ENCODE measurements at regions not wholly inside any gene's neighbourhood (a gene's known extent, or its start where the extent isn't known, plus 50 kb on each side); places are given as distances from the start of the nearest gene placed in this dataset.

DNA sequence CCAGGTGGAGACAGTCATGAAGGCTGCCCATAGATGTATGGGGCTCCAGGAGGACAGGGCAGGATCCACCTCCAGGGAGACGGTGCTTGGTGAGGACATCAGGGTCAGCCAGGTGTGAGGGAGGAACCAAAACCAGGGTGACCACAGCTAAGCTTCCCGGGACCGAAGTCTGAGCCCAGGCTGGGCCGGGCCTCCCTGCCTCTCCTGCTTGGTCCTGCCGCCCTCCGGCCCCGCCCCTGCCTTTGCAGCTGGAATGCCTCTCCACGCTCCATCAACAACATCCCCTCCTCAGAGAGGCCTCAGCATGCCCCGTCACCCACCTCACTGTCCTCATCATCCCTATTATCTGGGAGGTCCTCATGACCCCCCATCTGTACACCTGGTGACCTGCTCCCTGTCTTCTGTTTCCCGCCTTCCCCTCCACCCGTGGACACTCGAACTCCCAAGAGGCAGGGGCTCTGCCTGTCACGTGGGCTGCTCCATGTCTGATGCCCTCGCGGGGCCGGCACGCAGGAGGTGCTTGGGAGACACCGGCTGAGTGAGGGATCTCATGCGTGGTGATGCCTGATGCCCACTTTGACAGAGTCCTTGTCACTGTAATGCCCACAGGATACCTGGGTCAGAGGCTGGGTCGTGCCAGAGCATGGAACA, 59.4 kb downstream of the RTL6 start:
- H3K79me2 ChIP-seq (ENCODE audit: control insufficient read depth, insufficient read depth, low read length) = no peaks in the 10 kb centered on the region
- POLR2A ChIA-PET = no interaction called here

More for the DNA sequence above, 59.4 kb downstream of the RTL6 start:
- CTCF ChIA-PET = no interaction called here
- SMC1A ChIA-PET (ENCODE audit: uncharacterized antibody, unreplicated experiment) = no interaction called here
- Histone ChIP-seq H3K9ac (ENCODE audit: control insufficient read depth, insufficient read depth, low read length) (no peak overlapping the region), H3K27me3 (replicated peaks in 1 of 2; ENCODE audit: control insufficient read depth in 2 of 2, insufficient read depth in 2 of 2, low read length in 1 of 2) (no peaks in the 10 kb centered on the region; a peak in 1 of 4 replicates), H2AFZ (ENCODE audit: control insufficient read depth, low read depth, low read length) (no peak overlapping the region), H3K36me3 (ENCODE audit: control insufficient read depth in 2 of 2, insufficient read depth in 2 of 2, low read length in 1 of 2) (no peaks in the 10 kb centered on the region), H3K27ac (ENCODE audit: control insufficient read depth, insufficient read depth) (no peak overlapping the region), H3K4me1 (ENCODE audit: control insufficient read depth, insufficient read depth, low read length) (no peaks in the 10 kb centered on the region), H3K4me3 (no peak overlapping the region), H3K9me3 (replicated peaks; ENCODE audit: control insufficient read depth, insufficient read depth, low read length) (no peaks in the 10 kb centered on the region), H3K4me2 (ENCODE audit: control insufficient read depth, insufficient read depth) (no peak overlapping the region), H4K20me1 (ENCODE audit: control insufficient read depth, insufficient read depth) (no peaks in the 10 kb centered on the region)
- 35% methylated on average over 20 of the region's 20 CpGs for WGBS (ENCODE audit: insufficient coverage, insufficient replicate concordance, low lambda C conversion rate, missing lambda C conversion rate)
- BruUV-seq (replicated peaks) = no TSS peak
- RAD21 ChIA-PET (ENCODE audit: unreplicated experiment) = no interaction called here
- intact Hi-C loops (cut with micrococcal nuclease; ENCODE audit: unreplicated experiment) (no loop called here), in situ Hi-C loops (cut with MboI) (loop anchor here (5.0 kb wide), 1 partner anchor 51 kb away; no protein-coding TSS in a partner anchor)
- TF ChIP-seq, protein P1, sequence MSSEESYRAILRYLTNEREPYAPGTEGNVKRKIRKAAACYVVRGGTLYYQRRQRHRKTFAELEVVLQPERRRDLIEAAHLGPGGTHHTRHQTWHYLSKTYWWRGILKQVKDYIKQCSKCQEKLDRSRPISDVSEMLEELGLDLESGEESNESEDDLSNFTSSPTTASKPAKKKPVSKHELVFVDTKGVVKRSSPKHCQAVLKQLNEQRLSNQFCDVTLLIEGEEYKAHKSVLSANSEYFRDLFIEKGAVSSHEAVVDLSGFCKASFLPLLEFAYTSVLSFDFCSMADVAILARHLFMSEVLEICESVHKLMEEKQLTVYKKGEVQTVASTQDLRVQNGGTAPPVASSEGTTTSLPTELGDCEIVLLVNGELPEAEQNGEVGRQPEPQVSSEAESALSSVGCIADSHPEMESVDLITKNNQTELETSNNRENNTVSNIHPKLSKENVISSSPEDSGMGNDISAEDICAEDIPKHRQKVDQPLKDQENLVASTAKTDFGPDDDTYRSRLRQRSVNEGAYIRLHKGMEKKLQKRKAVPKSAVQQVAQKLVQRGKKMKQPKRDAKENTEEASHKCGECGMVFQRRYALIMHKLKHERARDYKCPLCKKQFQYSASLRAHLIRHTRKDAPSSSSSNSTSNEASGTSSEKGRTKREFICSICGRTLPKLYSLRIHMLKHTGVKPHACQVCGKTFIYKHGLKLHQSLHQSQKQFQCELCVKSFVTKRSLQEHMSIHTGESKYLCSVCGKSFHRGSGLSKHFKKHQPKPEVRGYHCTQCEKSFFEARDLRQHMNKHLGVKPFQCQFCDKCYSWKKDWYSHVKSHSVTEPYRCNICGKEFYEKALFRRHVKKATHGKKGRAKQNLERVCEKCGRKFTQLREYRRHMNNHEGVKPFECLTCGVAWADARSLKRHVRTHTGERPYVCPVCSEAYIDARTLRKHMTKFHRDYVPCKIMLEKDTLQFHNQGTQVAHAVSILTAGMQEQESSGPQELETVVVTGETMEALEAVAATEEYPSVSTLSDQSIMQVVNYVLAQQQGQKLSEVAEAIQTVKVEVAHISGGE (CRISPR knock-in tag; IDR thresholded peaks at IDR 0.05) = no peak
- TF ChIP-seq GABPA (IDR thresholded peaks at IDR 0.05; ENCODE audit: low read depth) (no peak), BCL11A (IDR thresholded peaks at IDR 0.05; ENCODE audit: low read depth, low read length) (no peak), SUZ12 (IDR thresholded peaks at IDR 0.05; ENCODE audit: unreplicated experiment) (no peak), RFX5 (IDR thresholded peaks at IDR 0.05; ENCODE audit: low read depth, low read length) (no peak), RCOR1 (conservative IDR thresholded peaks at IDR 0.05; ENCODE audit: low read depth, low read length) (no peak), SMARCA5 (IDR thresholded peaks at IDR 0.05) (no peak), TCF12 (IDR thresholded peaks at IDR 0.05; ENCODE audit: low read depth, low read length) (no peak), POLR2AphosphoS2 (IDR thresholded peaks at IDR 0.05; ENCODE audit: low read depth, low read length) (no peak)
- ATAC-seq = no peak
- no peak for DNase-seq (ENCODE audit: low read depth, low spot score)
- no peak for FAIRE-seq

All from GM12878 (cell line).